ENCODE measurements at regions not wholly inside any gene's neighbourhood (a gene's known extent, or its start where the extent isn't known, plus 50 kb on each side); places are given as distances from the start of the nearest gene placed in this dataset.

GRCh38 chrX:137878401-137878800 lies 312.5 kb downstream of the ZIC3 start (continued):
- TF ChIP-seq RBBP5 (IDR thresholded peaks at IDR 0.05; ENCODE audit: borderline replicate concordance, low read depth, low read length) (no peak), CTBP2 (IDR thresholded peaks at IDR 0.05; ENCODE audit: borderline replicate concordance, insufficient read depth, insufficient read length, low read length) (no peak), GTF2F1 (IDR thresholded peaks at IDR 0.05; ENCODE audit: borderline replicate concordance, low read depth, low read length) (no peak), GABPA (IDR thresholded peaks at IDR 0.05; ENCODE audit: borderline replicate concordance, insufficient read depth, low read length) (no peak), BACH1 (IDR thresholded peaks at IDR 0.05; ENCODE audit: low read length) (no peak), E2F6 (IDR thresholded peaks at IDR 0.05) (no peak)
